Thymus (tissue), 11 donors: ENCODE measurements at regions not wholly inside any gene's neighbourhood (a gene's known extent, or its start where the extent isn't known, plus 50 kb on each side); places are given as distances from the start of the nearest gene placed in this dataset.

Source experiments
- DNase-seq, 9 donors: peaks; one replicate each; pipeline ENCODE4 v3.0.0-alpha.2; 2013; ENCODE audit warnings: low spot score in 9 of 9, low read depth in 6 of 9, missing footprints in 1 of 9
- H3K27ac ChIP-seq, 2 donors: one replicate each; pipeline ENCODE4 v1.5.1; 2013; ENCODE audit warnings: control low read depth in 1 of 2, low read depth in 1 of 2, low read length in 1 of 2, mild to moderate bottlenecking in 1 of 2, moderate library complexity in 1 of 2
- H3K27me3 ChIP-seq, 2 donors: one replicate each; pipeline ENCODE4 v1.5.1; 2013; ENCODE audit warnings: low read length in 1 of 2; ENCODE audit not compliant: control insufficient read depth in 2 of 2, insufficient read depth in 1 of 2
- H3K36me3 ChIP-seq, 2 donors: one replicate each; pipeline ENCODE4 v1.5.1; 2013; ENCODE audit warnings: low read length in 1 of 2, mild to moderate bottlenecking in 1 of 2, moderate library complexity in 1 of 2; ENCODE audit not compliant: control insufficient read depth in 2 of 2, insufficient read depth in 2 of 2
- H3K4me1 ChIP-seq, 2 donors: one replicate each; pipeline ENCODE4 v1.5.1; 2013; ENCODE audit warnings: low read length in 2 of 2; ENCODE audit not compliant: control insufficient read depth in 2 of 2, insufficient read depth in 2 of 2
- H3K4me3 ChIP-seq, 2 donors: one replicate each; pipeline ENCODE4 v1.5.1; 2013; ENCODE audit warnings: low read length in 2 of 2, control low read depth in 1 of 2, mild to moderate bottlenecking in 1 of 2
- H3K9me3 ChIP-seq, 2 donors: one replicate each; pipeline ENCODE4 v1.5.1; 2013; ENCODE audit warnings: low read length in 1 of 2, mild to moderate bottlenecking in 1 of 2; ENCODE audit not compliant: control insufficient read depth in 2 of 2, insufficient read depth in 1 of 2
- WGBS: extraction: QIAGEN DNeasy Blood & Tissue Kit; methylation state at CpG from one replicate; pipeline ENCODE4 v1.1.7; 2013; 5-methylcytosine and 5-hydroxymethylcytosine counted together
- donor health status: healthy.

DNA sequence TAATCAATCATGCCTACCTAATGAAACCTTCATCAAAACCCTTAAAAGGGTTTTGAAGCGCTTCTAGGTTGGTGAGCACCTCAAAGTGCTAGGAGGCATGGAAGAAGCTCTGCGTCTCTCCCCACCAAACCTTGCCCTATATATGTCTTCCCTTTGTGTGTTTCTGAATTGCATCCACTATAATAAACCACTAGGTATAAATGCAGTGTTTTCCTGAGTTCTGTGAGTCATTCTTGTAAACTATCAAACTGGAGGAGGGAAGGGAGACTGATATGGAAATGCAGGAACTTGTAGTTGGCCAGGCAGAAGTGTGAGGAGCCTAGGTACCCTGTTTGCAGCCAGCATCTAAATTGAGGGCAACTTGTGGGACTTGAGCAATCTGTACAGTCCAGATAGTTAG is 698.8 kb downstream of the DOK5 start:
- Histone ChIP-seq H3K27me3 (no peaks in the 10 kb centered on the region), H3K4me1 (no peaks in the 10 kb centered on the region), H3K4me3 (no peak overlapping the region), H3K9me3 (peaks cover 1 to 8% of the 10 kb centered on the region in 2 donors), H3K27ac (no peak overlapping the region), H3K36me3 (no peaks in the 10 kb centered on the region)
- no peak for DNase-seq
- WGBS = 47% methylated on average over 2 of the region's 2 CpGs

GRCh38 chr20:55173601-55174000 is 698.2 kb downstream of the DOK5 start:
- Histone ChIP-seq H3K36me3 (no peaks in the 10 kb centered on the region), H3K27ac (no peak overlapping the region), H3K4me1 (no peaks in the 10 kb centered on the region), H3K27me3 (no peaks in the 10 kb centered on the region), H3K4me3 (no peak overlapping the region), H3K9me3 (peaks cover 1 to 8% of the 10 kb centered on the region in 2 donors)
- 84% methylated on average over 1 of the region's 1 CpG for WGBS
- DNase-seq = no peak

- no peak overlapping the region for H3K27ac ChIP-seq
- H3K4me3 ChIP-seq = no peak overlapping the region
- H3K9me3 ChIP-seq = peaks cover 1 to 6% of the 10 kb centered on the region in 2 donors
- H3K4me1 ChIP-seq = no peaks in the 10 kb centered on the region
- DNase-seq = no peak
- no peaks in the 10 kb centered on the region for H3K36me3 ChIP-seq
- H3K27me3 ChIP-seq = no peaks in the 10 kb centered on the region
- WGBS = 93% methylated on average over 4 of the region's 4 CpGs
Measured at GRCh38 chr20:55172310-55173002, 697.1 kb downstream of the DOK5 start.

DNA sequence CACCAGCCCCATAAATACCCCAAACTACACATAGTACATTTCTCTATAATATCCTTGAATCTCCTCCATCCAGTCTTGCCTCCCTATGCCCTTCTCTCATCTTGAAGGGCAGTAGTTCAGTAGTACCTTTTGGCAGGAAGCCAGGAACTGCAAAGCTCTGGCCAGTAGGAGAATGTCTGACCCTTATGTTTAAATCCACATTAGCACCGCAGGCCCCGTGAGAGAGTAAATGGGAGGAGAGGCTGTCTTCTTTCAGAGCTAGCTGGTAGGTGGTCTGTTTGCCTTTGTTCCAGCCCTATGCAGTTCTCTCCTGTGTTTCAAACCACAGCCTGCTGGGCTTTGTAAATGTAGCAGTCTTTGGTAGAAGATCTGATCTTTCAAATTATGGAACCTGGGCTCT is 690.7 kb downstream of the DOK5 start:
- WGBS = 31% methylated on average over 2 of the region's 2 CpGs
- Histone ChIP-seq H3K9me3 (no peaks in the 10 kb centered on the region), H3K4me1 (no peaks in the 10 kb centered on the region), H3K4me3 (no peak overlapping the region), H3K27ac (no peak overlapping the region), H3K27me3 (no peaks in the 10 kb centered on the region), H3K36me3 (no peaks in the 10 kb centered on the region)
- no peak for DNase-seq

DNA sequence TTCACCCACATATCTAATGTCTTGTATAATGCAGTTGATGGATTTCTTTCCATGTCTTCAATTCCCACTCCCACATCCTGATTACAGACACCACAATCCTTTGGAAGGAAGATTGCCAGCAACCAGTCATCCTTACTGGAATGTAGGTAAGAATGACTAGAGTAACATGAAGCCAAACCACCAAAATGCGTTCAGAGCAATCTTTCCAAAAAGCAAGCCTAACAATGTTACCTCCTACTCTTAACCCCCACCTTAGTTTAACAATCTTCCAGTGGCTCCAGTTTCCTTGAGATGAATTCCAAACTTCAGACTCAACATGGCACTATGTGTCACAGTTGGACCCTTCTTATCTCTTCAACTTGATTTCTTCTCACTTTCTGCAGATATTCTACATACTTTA is 685.6 kb downstream of the DOK5 start:
- Histone ChIP-seq H3K4me3 (no peak overlapping the region), H3K27me3 (no peaks in the 10 kb centered on the region), H3K4me1 (no peaks in the 10 kb centered on the region), H3K27ac (no peak overlapping the region), H3K9me3 (no peaks in the 10 kb centered on the region), H3K36me3 (no peaks in the 10 kb centered on the region)
- no peak for DNase-seq
- 93% methylated on average over 1 of the region's 1 CpG for WGBS

DNA sequence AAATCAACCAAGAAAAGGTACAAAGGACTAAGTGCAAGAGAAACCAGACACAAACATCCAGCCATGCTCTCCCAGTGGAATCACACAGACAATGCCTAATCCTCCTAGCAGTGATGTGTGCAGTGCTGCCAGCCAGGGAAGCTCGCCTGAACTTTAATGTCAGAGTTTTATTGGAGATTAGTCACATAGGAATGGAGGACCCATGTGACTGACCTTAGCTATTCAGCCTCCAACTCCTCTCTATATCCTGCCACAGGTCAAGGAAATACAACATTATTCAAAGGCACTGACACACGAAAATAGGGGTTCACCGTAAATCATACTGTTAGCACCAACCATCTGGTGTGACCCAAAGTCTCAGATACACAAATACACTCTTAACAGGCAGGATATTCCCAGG is 684.6 kb downstream of the DOK5 start:
- H3K36me3 ChIP-seq = no peaks in the 10 kb centered on the region
- no peak overlapping the region for H3K4me3 ChIP-seq
- 66% methylated on average over 3 of the region's 3 CpGs for WGBS
- DNase-seq = no peak
- H3K4me1 ChIP-seq = no peaks in the 10 kb centered on the region
- no peaks in the 10 kb centered on the region for H3K27me3 ChIP-seq
- no peaks in the 10 kb centered on the region for H3K9me3 ChIP-seq
- H3K27ac ChIP-seq = no peak overlapping the region

GRCh38 chr20:55159230-55159629 is 683.8 kb downstream of the DOK5 start:
- Histone ChIP-seq H3K27me3 (no peaks in the 10 kb centered on the region), H3K9me3 (no peaks in the 10 kb centered on the region), H3K27ac (no peak overlapping the region), H3K4me3 (no peak overlapping the region), H3K4me1 (no peaks in the 10 kb centered on the region), H3K36me3 (no peaks in the 10 kb centered on the region)
- DNase-seq = no peak
- WGBS = 91% methylated on average over 3 of the region's 3 CpGs

DNA sequence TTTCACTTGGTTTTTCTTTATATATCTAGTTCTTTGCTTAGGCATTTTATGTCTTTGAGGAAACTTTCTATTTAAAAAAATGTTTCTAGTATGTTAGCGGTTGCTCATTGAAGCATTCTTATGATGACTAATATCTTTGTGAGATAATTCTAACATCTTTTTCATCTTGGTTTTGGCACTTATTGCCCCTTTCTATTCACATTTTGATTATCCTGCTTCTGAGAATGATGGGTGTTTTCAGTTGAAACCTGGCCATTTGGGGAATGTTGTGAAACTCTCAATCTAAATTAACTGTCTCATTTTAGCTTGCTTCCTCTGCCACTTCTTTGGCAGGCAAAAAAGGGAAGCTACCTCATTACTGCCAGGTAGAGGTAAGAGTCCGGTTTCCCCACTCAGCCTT is 683.1 kb downstream of the DOK5 start:
- H3K4me1 ChIP-seq = no peaks in the 10 kb centered on the region
- H3K36me3 ChIP-seq = no peaks in the 10 kb centered on the region
- H3K27me3 ChIP-seq = no peaks in the 10 kb centered on the region
- H3K4me3 ChIP-seq = no peak overlapping the region
- no peak overlapping the region for H3K27ac ChIP-seq
- H3K9me3 ChIP-seq = no peaks in the 10 kb centered on the region
- DNase-seq = no peak
- 95% methylated on average over 2 of the region's 2 CpGs for WGBS

- DNase-seq = no peak
- Histone ChIP-seq H3K27me3 (no peaks in the 10 kb centered on the region), H3K9me3 (no peaks in the 10 kb centered on the region), H3K27ac (no peak overlapping the region), H3K4me1 (no peaks in the 10 kb centered on the region), H3K4me3 (no peak overlapping the region), H3K36me3 (no peaks in the 10 kb centered on the region)
Measured at GRCh38 chr20:55155360-55155759, 680.0 kb downstream of the DOK5 start.
